Ascending aorta (tissue), 2 donors: ENCODE measurements at regions not wholly inside any gene's neighbourhood (a gene's known extent, or its start where the extent isn't known, plus 50 kb on each side); places are given as distances from the start of the nearest gene placed in this dataset.

Experiments used
- DNase-seq, 2 donors: peaks; one replicate each; pipeline ENCODE4 v3.0.0-alpha.2; 2019; ENCODE audit warnings: low spot score in 2 of 2
- H3K27ac ChIP-seq, 2 donors: fragments of 200-600 bp; sonication (generic); one replicate each; pipeline ENCODE4 v1.5.1; 2016 to 2017; ENCODE audit warnings: mild to moderate bottlenecking in 1 of 2
- H3K27me3 ChIP-seq: fragments of 200-600 bp; sonication (generic); one replicate; pipeline ENCODE4 v1.5.1; 2017
- H3K36me3 ChIP-seq, 2 donors: fragments of 200-600 bp; sonication (generic); one replicate each; pipeline ENCODE4 v1.5.1; 2016
- H3K4me1 ChIP-seq, 2 donors: fragments of 200-600 bp; sonication (generic); one replicate each; pipeline ENCODE4 v1.5.1; 2016 to 2017; ENCODE audit warnings: mild to moderate bottlenecking in 1 of 2
- H3K4me3 ChIP-seq, 2 donors: fragments of 200-600 bp; sonication (generic); one replicate each; pipeline ENCODE4 v1.5.1; 2016 to 2017; ENCODE audit warnings: mild to moderate bottlenecking in 1 of 2
- H3K9me3 ChIP-seq, 2 donors: fragments of 200-600 bp; sonication (generic); one replicate each; pipeline ENCODE4 v1.5.1; 2016
- CTCF ChIP-seq, 3 experiments: fragments of 200-600 bp in 2 of 3; fragments of 450-650 bp in 1 of 3; sonication (generic) in 2 of 3; IDR thresholded peaks; one replicate each; pipeline ENCODE4 v1.5.1; 2016 to 2019; ENCODE audit warnings: antibody characterized with exemption in 3 of 3, mild to moderate bottlenecking in 1 of 3, moderate library complexity in 1 of 3
- intact Hi-C: fragments of 100-400 bp; cut with DNase I; formaldehyde crosslinking; loops from one replicate; pipeline ENCODE4 v1.15.1; 2023

GRCh38 chr2:205913668-205914067 is 172.3 kb downstream of the INO80D start:
- no peak overlapping the region for H3K4me3 ChIP-seq
- H3K36me3 ChIP-seq: no peaks in the 10 kb centered on the region
- no peaks in the 10 kb centered on the region for H3K4me1 ChIP-seq
- H3K9me3 ChIP-seq: no peaks in the 10 kb centered on the region
- intact Hi-C loops: no loop called here
- H3K27me3 ChIP-seq: no peaks in the 10 kb centered on the region
- no peak for TF ChIP-seq CTCF (IDR thresholded peaks at IDR 0.05)
- no peak for DNase-seq
- no peak overlapping the region for H3K27ac ChIP-seq

GRCh38 chr2:205911306-205911705 is 174.7 kb downstream of the INO80D start:
- no peak for TF ChIP-seq CTCF (IDR thresholded peaks at IDR 0.05)
- H3K36me3 ChIP-seq: no peaks in the 10 kb centered on the region
- H3K4me3 ChIP-seq: no peak overlapping the region
- no peak overlapping the region for H3K27ac ChIP-seq
- DNase-seq: no peak
- no peaks in the 10 kb centered on the region for H3K4me1 ChIP-seq
- intact Hi-C loops: no loop called here
- H3K27me3 ChIP-seq: no peaks in the 10 kb centered on the region
- no peaks in the 10 kb centered on the region for H3K9me3 ChIP-seq

GRCh38 chr2:205909184-205909572 is 176.8 kb downstream of the INO80D start:
- Histone ChIP-seq H3K36me3 (no peaks in the 10 kb centered on the region), H3K27ac (no peak overlapping the region), H3K4me1 (no peaks in the 10 kb centered on the region), H3K9me3 (no peaks in the 10 kb centered on the region), H3K27me3 (no peaks in the 10 kb centered on the region), H3K4me3 (no peak overlapping the region)
- no peak for TF ChIP-seq CTCF (IDR thresholded peaks at IDR 0.05)
- DNase-seq: no peak
- intact Hi-C loops: no loop called here

GRCh38 chr2:205908212-205909183 is 177.5 kb downstream of the INO80D start:
- Histone ChIP-seq H3K4me3 (no peak overlapping the region), H3K36me3 (no peaks in the 10 kb centered on the region), H3K4me1 (no peaks in the 10 kb centered on the region), H3K27me3 (no peaks in the 10 kb centered on the region), H3K9me3 (no peaks in the 10 kb centered on the region), H3K27ac (no peak overlapping the region)
- intact Hi-C loops: no loop called here
- no peak for TF ChIP-seq CTCF (IDR thresholded peaks at IDR 0.05)
- DNase-seq: no peak

GRCh38 chr2:205906419-205906818 is 179.6 kb downstream of the INO80D start:
- no peak for DNase-seq
- Histone ChIP-seq H3K36me3 (no peaks in the 10 kb centered on the region), H3K27me3 (no peaks in the 10 kb centered on the region), H3K27ac (no peak overlapping the region), H3K9me3 (no peaks in the 10 kb centered on the region), H3K4me3 (no peak overlapping the region), H3K4me1 (no peaks in the 10 kb centered on the region)
- intact Hi-C loops: no loop called here
- no peak for TF ChIP-seq CTCF (IDR thresholded peaks at IDR 0.05)
